Superior temporal gyrus (tissue), 1 donor: ENCODE measurements at regions not wholly inside any gene's neighbourhood (a gene's known extent, or its start where the extent isn't known, plus 50 kb on each side); places are given as distances from the start of the nearest gene placed in this dataset.
A peak's percentile ranks its signal among the peaks of the same experiment; 100 is the strongest.
"Not testable (repeated sequence)": the region's sequence is repeated elsewhere in the genome, so short reads cannot be mapped to it uniquely, and the experiment has no call there.

ENCODE experiments used
- DNase-seq: peaks from one replicate; pipeline ENCODE4 v3.0.0-alpha.2; 2016; ENCODE audit errors: extremely low spot score

DNA sequence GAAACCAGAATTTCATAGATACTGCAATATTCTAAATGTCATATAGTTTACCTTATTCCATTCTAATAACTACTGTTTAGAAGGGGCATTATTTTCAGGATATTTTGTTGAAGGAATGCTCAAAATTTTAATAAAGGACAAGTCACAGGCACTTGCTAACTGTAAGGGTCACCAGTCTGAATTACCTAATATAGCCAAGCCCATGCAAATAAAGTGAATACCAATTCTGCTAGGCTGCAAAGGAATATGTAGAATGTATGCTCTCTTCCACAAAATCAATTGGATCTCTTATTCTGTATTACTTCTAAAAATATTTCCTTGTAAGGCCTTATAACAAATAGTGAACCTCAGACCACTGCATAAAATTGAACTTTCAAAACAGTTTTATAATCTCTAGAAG lies 52.3 kb upstream of the FAT4 start:
- no peak for DNase-seq

DNA sequence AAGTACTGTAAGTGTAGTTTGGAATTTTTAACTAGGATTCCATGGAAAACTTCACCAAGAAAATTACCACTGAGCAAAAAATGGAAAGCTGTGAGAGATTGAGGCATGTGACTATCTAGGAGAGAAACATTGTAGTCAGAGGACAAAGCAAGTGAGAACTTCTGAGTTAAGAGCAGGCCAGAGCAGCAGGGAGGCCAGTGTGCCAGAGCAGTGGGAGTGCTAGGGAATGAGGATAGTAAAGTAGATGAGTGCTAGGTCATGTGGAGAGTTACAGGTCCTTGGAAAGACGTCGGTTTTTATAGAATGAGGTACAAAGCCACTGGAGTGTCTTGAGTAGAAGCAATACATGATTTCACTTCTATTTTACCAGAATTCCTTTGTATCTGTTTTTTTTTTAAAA lies 52.7 kb upstream of the FAT4 start:
- DNase-seq, result no peak

GRCh38 chr4:125254106-125254505 lies 60.6 kb upstream of the FAT4 start:
- DNase-seq, result no peak

- DNase-seq, result peak; percentile 68
Observed at GRCh38 chr4:125244848-125245450, 69.8 kb upstream of the FAT4 start.

- DNase-seq, result no peak
Observed at GRCh38 chr4:125243789-125244397, 70.9 kb upstream of the FAT4 start.

GRCh38 chr4:125235971-125236370 lies 78.8 kb upstream of the FAT4 start:
- peak; percentile 61 for DNase-seq

DNA sequence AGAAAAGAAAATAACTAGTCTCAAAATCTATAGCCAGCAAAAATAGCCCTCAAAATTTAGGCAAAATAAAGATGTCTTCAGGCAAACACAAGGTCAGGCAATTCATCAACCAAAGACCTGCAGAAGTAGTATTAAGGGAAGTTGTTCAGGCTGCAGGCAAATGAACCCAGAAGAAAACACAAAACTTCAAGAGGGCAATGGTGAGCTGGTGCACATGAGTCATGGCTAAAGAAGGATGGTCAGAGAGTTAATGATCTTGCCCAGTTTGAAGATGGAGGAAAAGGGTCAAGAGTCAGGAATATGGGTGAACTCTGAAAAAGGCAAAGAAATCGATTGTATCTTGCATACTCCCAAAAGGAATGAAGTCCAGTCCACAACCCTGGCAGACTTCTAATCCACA lies 83.1 kb upstream of the FAT4 start:
- no peak for DNase-seq

- no peak for DNase-seq
Observed at GRCh38 chr4:125229596-125230058, 85.1 kb upstream of the FAT4 start.

- no peak for DNase-seq
Observed at GRCh38 chr4:125225806-125226205, 88.9 kb upstream of the FAT4 start.

- DNase-seq, result no peak
Observed at GRCh38 chr4:125200556-125200955, 114.2 kb upstream of the FAT4 start.

- DNase-seq, result no peak
Observed at GRCh38 chr4:125198916-125199315, 115.8 kb upstream of the FAT4 start.

GRCh38 chr4:125191874-125192459 lies 122.8 kb upstream of the FAT4 start:
- not testable (repeated sequence) for DNase-seq

- DNase-seq, result no peak
Observed at GRCh38 chr4:125191232-125191631, 123.5 kb upstream of the FAT4 start.

DNA sequence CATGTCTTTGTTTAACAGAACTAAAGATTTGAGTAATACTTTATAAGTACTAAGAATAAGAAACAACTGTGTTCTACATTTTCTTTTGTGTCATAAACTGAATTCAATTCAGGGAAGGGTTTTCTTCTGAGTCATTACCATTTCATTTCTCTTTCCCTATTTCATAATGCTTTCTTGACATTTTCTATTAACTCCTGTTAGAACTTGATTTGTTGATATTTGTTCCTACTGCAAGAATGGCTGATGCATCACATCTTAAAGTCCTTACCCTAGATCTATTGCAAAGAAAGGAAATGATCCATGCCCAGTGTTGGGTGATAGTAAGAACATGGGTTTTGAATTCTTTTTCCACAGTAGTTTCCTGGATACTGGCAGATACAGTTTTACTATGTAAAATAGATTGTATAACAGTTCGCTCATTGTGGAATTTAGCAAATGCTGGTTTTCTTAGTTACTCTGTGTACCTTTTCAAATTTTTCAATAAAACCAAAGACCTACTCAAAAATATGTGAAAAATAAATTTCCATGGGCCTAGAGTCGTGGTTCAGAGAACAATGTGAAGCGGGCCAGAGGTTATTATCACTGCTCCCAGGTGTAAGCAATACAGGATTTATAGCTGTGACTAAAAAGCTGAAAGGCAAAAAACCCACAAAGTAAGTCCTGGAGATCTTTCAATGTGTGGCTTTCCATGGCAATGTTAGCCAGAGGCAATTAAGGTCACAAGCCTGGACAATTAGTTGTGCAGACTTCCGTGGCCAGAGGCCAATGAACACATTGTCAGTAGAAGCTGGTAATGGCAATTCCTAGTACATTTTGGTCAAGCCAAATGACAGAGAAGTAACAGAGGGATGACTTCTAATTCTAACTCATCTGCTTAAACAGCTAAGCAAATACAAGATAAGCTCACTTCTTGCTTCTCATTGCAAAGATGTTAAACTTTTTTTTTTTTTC lies 127.3 kb upstream of the FAT4 start:
- no peak for DNase-seq

DNA sequence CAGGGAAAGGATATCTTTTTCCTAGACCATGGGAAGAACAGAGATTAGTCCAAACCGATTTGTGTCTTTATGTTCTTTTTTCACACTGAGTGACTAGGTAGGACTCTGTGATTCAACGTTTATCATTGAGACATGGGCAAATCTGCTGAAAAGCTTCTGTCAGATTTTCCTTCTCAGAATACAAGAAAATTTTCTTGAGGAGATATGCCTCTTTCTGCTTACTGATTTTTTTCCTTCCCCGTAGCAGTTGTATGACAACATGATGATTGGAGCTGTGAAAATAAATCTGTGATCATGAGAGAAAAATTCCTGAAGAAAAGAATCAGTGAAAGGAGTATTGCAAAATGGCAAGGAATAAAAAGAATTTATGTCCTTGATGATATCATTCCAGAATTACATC lies 130.6 kb upstream of the FAT4 start:
- no peak for DNase-seq

DNA sequence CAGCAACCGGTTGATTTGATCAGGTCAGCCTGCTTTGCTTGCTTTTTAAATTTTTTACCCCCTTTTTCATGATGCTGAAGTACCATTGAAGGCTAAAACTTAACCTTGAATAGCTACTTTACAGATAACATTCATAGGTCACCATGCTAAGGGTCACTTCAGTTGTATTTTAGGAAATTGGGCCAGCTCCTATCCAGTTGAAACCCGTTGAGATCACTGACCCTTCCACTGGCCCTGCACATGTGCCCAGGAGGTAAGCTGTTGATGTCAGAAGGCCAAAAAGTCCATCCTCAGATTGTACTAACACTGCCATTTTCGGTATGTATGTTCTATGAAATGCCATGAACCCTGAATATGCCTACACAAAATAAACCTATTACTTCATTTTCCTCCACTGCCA lies 133.0 kb upstream of the FAT4 start:
- no peak for DNase-seq

GRCh38 chr4:125179727-125180126 lies 135.0 kb upstream of the FAT4 start:
- DNase-seq, result no peak

- no peak for DNase-seq
Observed at GRCh38 chr4:125169192-125169591, 145.6 kb upstream of the FAT4 start.

DNA sequence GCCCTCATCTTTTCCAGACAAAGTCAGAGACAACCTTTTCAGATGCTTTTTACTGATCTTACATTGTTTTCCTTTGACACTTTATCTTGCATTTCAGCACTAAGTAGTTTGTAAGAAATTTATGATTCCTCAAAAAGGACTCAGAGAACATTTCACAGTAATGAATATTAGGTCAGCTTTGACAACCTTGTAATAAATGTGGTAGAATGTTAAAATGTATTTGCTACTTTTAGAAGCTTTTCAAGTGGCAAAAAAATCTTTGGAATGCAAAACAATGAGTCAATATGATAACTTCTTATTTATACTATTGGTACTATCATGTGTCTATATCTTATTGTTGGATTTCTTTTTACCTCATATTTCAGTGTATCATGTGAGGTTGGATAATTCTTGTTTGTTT lies 146.2 kb upstream of the FAT4 start:
- no peak for DNase-seq

GRCh38 chr4:125166012-125166411 lies 148.7 kb upstream of the FAT4 start:
- DNase-seq, result not testable (repeated sequence)

DNA sequence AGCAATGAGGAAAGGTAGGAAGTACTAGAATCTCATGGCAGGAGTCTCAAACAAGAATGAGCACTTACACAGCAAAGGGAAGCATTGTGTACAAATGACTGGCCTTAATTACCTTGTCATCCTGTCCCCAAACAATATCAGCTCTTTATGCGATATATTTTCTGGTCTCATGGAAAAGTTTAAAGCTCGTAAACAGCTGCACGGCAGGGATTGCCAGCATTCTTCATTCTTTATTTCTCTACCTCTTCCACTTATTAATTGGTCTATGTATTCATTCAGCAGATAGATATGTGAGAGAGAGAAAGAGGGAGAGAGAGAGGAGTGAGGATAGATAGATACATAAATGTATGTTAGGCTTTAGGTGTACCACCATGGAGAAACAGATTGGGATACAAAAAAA lies 155.8 kb upstream of the FAT4 start:
- DNase-seq, result no peak

DNA sequence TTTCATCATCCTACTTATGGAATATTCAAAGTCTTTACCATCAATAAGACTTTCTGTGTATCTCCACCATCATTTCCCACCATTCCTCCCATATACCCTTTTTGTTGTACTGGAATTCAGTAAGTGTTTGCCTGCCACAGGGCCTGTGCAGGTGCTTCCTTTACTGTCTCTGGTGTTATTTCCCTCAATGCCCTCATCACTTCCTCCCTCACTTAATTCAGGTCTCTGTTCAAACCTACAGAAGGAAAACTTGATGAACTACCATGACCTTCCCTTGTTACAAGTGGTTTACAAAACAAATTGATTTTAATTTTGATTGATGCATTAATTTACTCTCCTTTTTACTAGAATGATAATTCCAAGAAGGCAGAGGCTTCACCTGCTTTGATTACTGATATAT lies 159.5 kb upstream of the FAT4 start:
- DNase-seq, result no peak
